Activated CD8-positive, alpha-beta memory T cell treated with anti-CD3 and anti-CD28 coated beads for 24 hours (primary cell): ENCODE measurements at regions not wholly inside any gene's neighbourhood (a gene's known extent, or its start where the extent isn't known, plus 50 kb on each side); places are given as distances from the start of the nearest gene placed in this dataset.

ENCODE experiments used
- DNase-seq: peaks from one replicate; pipeline ENCODE4 v3.0.0-alpha.2; 2020

GRCh38 chr1:34618381-34618780, 136.5 kb upstream of the GJB5 start:
- DNase-seq = no peak

- no peak for DNase-seq
Measured at GRCh38 chr1:34619256-34619655, 135.6 kb upstream of the GJB5 start.

GRCh38 chr1:34621916-34622315, 132.9 kb upstream of the GJB5 start:
- DNase-seq = no peak

GRCh38 chr1:34625521-34626015, 129.3 kb upstream of the GJB5 start:
- DNase-seq = no peak

GRCh38 chr1:34627465-34628240, 127.2 kb upstream of the GJB5 start:
- no peak for DNase-seq

GRCh38 chr1:34631126-34631525, 123.7 kb upstream of the GJB5 start:
- no peak for DNase-seq

GRCh38 chr1:34639701-34640100, 115.1 kb upstream of the GJB5 start:
- no peak for DNase-seq

- no peak for DNase-seq
Measured at GRCh38 chr1:34640654-34641401, 114.0 kb upstream of the GJB5 start.

GRCh38 chr1:34642679-34643078, 112.2 kb upstream of the GJB5 start:
- DNase-seq = no peak

GRCh38 chr1:34645109-34645688, 109.6 kb upstream of the GJB5 start:
- no peak for DNase-seq

GRCh38 chr1:34645919-34646318, 108.9 kb upstream of the GJB5 start:
- no peak for DNase-seq

- DNase-seq = no peak
Measured at GRCh38 chr1:34648501-34648900, 106.3 kb upstream of the GJB5 start.

GRCh38 chr1:34650090-34650489, 104.8 kb upstream of the GJB5 start:
- no peak for DNase-seq

GRCh38 chr1:34650800-34651199, 104.0 kb upstream of the GJB5 start:
- DNase-seq = no peak

GRCh38 chr1:34653110-34653509, 101.7 kb upstream of the GJB5 start:
- DNase-seq = no peak

GRCh38 chr1:34655206-34655874, 99.5 kb upstream of the GJB5 start:
- no peak for DNase-seq

GRCh38 chr1:34655875-34656240, 99.0 kb upstream of the GJB5 start:
- no peak for DNase-seq

- no peak for DNase-seq
Measured at GRCh38 chr1:34656299-34656698, 98.5 kb upstream of the GJB5 start.

- no peak for DNase-seq
Measured at GRCh38 chr1:34656731-34657130, 98.1 kb upstream of the GJB5 start.

- no peak for DNase-seq
Measured at GRCh38 chr1:34657266-34657665, 97.6 kb upstream of the GJB5 start.

- no peak for DNase-seq
Measured at GRCh38 chr1:34657849-34658248, 97.0 kb upstream of the GJB5 start.

- DNase-seq = no peak
Measured at GRCh38 chr1:34663031-34663430, 91.8 kb upstream of the GJB5 start.

GRCh38 chr1:34668063-34668462, 86.8 kb upstream of the GJB5 start:
- no peak for DNase-seq
